ENCODE measurements at regions not wholly inside any gene's neighbourhood (a gene's known extent, or its start where the extent isn't known, plus 50 kb on each side); places are given as distances from the start of the nearest gene placed in this dataset.

DNA sequence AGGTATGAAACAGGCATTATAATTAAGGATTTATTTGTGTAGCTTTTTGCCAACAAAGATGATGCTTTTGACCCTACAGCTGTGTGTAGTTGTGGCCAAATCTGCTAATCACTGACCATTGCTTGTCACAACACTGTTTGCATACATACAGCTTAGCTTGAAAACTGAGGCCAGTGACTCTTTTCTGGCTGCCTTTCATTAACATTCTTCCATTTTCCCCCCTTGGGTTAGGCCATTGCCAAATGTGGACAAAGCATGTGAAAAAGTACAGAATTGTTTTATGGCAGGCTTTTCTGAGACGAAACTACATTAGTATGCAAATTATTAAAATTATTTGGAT is 263.3 kb downstream of the SLC16A7 start (continued):
- TF ChIP-seq MAX (IDR thresholded peaks at IDR 0.05) (no peak), SIN3A (conservative IDR thresholded peaks at IDR 0.05 in 1 of 2, IDR thresholded peaks at IDR 0.05 in 1 of 2; ENCODE audit: low read depth in 1 of 2, low read length in 2 of 2) (no peak), KDM1A (IDR thresholded peaks at IDR 0.05; ENCODE audit: borderline replicate concordance, low read length) (no peak)
